Trophoblast cell (in vitro differentiated cells and primary cell): ENCODE measurements at regions not wholly inside any gene's neighbourhood (a gene's known extent, or its start where the extent isn't known, plus 50 kb on each side); places are given as distances from the start of the nearest gene placed in this dataset.

Experiments used
- DNase-seq, 2 donors: peaks; one replicate each; pipeline ENCODE4 v3.0.0-alpha.2; 2016
- H2AFZ ChIP-seq: 2 replicates; pipeline ENCODE4 v1.6.1; 2013; ENCODE audit warnings: low read length, moderate library complexity, mild to moderate bottlenecking; ENCODE audit not compliant: insufficient read depth, poor library complexity
- H2AK5ac ChIP-seq: 2 replicates; pipeline ENCODE4 v1.6.1; 2013; ENCODE audit warnings: mild to moderate bottlenecking, low read length
- H2BK120ac ChIP-seq: 2 replicates; pipeline ENCODE4 v1.6.1; 2013; ENCODE audit warnings: low read length, mild to moderate bottlenecking, moderate library complexity; ENCODE audit not compliant: insufficient read depth, poor library complexity
- H2BK12ac ChIP-seq: 2 replicates; pipeline ENCODE4 v1.6.1; 2013; ENCODE audit warnings: mild to moderate bottlenecking, low read length, moderate library complexity
- H2BK5ac ChIP-seq: 2 replicates; pipeline ENCODE4 v1.6.1; 2013; ENCODE audit warnings: low read length, low read depth, moderate library complexity, mild to moderate bottlenecking; ENCODE audit not compliant: poor library complexity
- H3K14ac ChIP-seq: 2 replicates; pipeline ENCODE4 v1.6.1; 2013; ENCODE audit warnings: mild to moderate bottlenecking, low read length
- H3K18ac ChIP-seq: 2 replicates; pipeline ENCODE4 v1.6.1; 2013; ENCODE audit warnings: mild to moderate bottlenecking, low read length
- H3K23ac ChIP-seq: 2 replicates; pipeline ENCODE4 v1.6.1; 2013; ENCODE audit warnings: low read length
- H3K27ac ChIP-seq: 2 replicates; pipeline ENCODE4 v1.5.1; 2013; ENCODE audit warnings: low read depth, mild to moderate bottlenecking, inconsistent platforms, low read length, moderate library complexity
- H3K27me3 ChIP-seq: 2 replicates; pipeline ENCODE4 v1.6.1; 2013; ENCODE audit warnings: inconsistent platforms, mild to moderate bottlenecking, low read length, moderate library complexity; ENCODE audit not compliant: insufficient read depth
- H3K36me3 ChIP-seq, 2 experiments: 1 replicate in 1 of 2; 2 replicates in 1 of 2; pipeline ENCODE4 v1.6.1; 2013; ENCODE audit warnings: low read length in 2 of 2, mild to moderate bottlenecking in 2 of 2, moderate library complexity in 1 of 2; ENCODE audit not compliant: insufficient read depth in 2 of 2, control insufficient read depth in 1 of 2
- H3K4ac ChIP-seq: 2 replicates; pipeline ENCODE4 v1.6.1; 2013; ENCODE audit warnings: low read depth, mild to moderate bottlenecking, low read length, moderate library complexity
- H3K4me1 ChIP-seq, 2 experiments: 1 replicate in 1 of 2; 2 replicates in 1 of 2; pipeline ENCODE4 v1.6.1; 2013; ENCODE audit warnings: low read length in 2 of 2, mild to moderate bottlenecking in 2 of 2, moderate library complexity in 1 of 2; ENCODE audit not compliant: insufficient read depth in 2 of 2, control insufficient read depth in 1 of 2
- H3K4me2 ChIP-seq: 2 replicates; pipeline ENCODE4 v1.6.1; 2013; ENCODE audit warnings: inconsistent platforms, mild to moderate bottlenecking, low read length, moderate library complexity
- H3K4me3 ChIP-seq: 2 replicates; pipeline ENCODE4 v1.5.1; 2013; ENCODE audit warnings: mild to moderate bottlenecking, low read depth, low read length, inconsistent platforms
- H3K79me1 ChIP-seq: one replicate; pipeline ENCODE4 v1.6.1; 2013; ENCODE audit warnings: low read length
- H3K79me2 ChIP-seq: 2 replicates; pipeline ENCODE4 v1.6.1; 2013; ENCODE audit warnings: low read length, mild to moderate bottlenecking; ENCODE audit not compliant: control insufficient read depth, insufficient read depth, poor library complexity
- H3K9ac ChIP-seq: 2 replicates; pipeline ENCODE4 v1.6.1; 2013; ENCODE audit warnings: mild to moderate bottlenecking, low read length
- H3K9me3 ChIP-seq: 2 replicates; pipeline ENCODE4 v1.6.1; 2013; ENCODE audit warnings: low read depth, mild to moderate bottlenecking, control low read depth, inconsistent platforms, low read length; ENCODE audit not compliant: insufficient read depth
- H4K12ac ChIP-seq: 2 replicates; pipeline ENCODE4 v1.6.1; 2013; ENCODE audit warnings: low read depth, mild to moderate bottlenecking, low read length, moderate library complexity
- H4K8ac ChIP-seq: 2 replicates; pipeline ENCODE4 v1.6.1; 2013; ENCODE audit warnings: low read depth, mild to moderate bottlenecking, low read length, moderate library complexity
- H4K91ac ChIP-seq: one replicate; pipeline ENCODE4 v1.6.1; 2013; ENCODE audit warnings: low read depth, mild to moderate bottlenecking, low read length, moderate library complexity
- WGBS: extraction: QIAGEN DNeasy Blood & Tissue Kit; methylation state at CpG from one replicate; pipeline ENCODE4 v1.1.7; 2013; ENCODE audit warnings: missing lambda C conversion rate; ENCODE audit not compliant: insufficient read length, insufficient coverage; ENCODE audit errors: extremely low coverage; 5-methylcytosine and 5-hydroxymethylcytosine counted together

DNA sequence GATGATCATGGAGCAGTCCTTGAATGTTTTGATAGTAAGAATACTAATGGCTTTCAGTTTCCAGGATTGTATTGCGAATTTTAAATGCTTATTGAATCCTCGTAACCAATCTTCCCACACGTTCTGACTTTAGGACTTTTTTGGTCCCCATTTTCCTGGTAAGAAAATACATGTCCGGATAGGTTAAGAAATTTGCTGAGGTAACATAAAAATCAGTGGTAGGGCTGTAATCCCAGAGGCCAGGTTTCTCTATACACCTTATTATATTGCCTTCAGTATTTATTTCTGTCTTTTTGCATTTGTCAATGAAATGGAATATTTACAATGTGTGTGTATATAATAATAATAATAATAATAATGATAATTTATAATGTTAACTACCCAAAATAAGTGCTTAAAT lies 603.2 kb downstream of the TMEM182 start:
- H4K12ac ChIP-seq = no peak overlapping the region
- no peaks in the 10 kb centered on the region for H3K4me1 ChIP-seq
- no peaks in the 10 kb centered on the region for H3K79me1 ChIP-seq
- H3K4ac ChIP-seq = no peak overlapping the region
- no peak overlapping the region for H3K27ac ChIP-seq
- H3K23ac ChIP-seq = no peak overlapping the region
- no peak overlapping the region for H2AFZ ChIP-seq
- no peak overlapping the region for H2BK5ac ChIP-seq
- H3K27me3 ChIP-seq = no peaks in the 10 kb centered on the region
- H4K91ac ChIP-seq = no peak overlapping the region
- WGBS = no CpG with 5 or more reads among the region's 4 CpGs
- H4K8ac ChIP-seq = no peak overlapping the region
- no peaks in the 10 kb centered on the region for H3K9me3 ChIP-seq
- no peak overlapping the region for H3K4me2 ChIP-seq
- no peak overlapping the region for H2AK5ac ChIP-seq
- no peak overlapping the region for H3K9ac ChIP-seq
- no peak overlapping the region for H2BK12ac ChIP-seq
- no peak for DNase-seq
- no peak overlapping the region for H2BK120ac ChIP-seq
- no peaks in the 10 kb centered on the region for H3K79me2 ChIP-seq
- H3K18ac ChIP-seq = no peak overlapping the region
- H3K4me3 ChIP-seq = no peak overlapping the region
- no peaks in the 10 kb centered on the region for H3K36me3 ChIP-seq
- no peak overlapping the region for H3K14ac ChIP-seq

DNA sequence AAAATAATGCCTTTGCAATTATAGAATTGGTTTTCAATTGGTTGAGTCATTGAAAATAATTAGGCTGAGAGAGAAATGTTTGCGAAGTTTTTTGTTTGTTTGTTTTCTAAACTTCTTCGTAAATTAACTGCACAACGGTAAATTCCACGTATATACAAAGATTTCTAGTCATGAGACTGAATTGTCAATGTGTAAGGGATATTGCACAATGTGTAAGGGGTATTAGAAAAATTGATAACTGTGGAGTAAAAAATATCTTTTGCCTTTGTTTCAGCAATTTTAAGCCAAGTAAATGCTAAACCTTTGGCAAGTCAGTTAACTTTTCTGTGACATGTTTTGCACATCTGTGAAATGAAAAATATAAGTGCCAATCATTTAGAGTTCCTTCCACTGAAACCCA lies 606.0 kb downstream of the TMEM182 start:
- Histone ChIP-seq H2BK120ac (no peak overlapping the region), H3K18ac (no peak overlapping the region), H4K8ac (no peak overlapping the region), H4K12ac (no peak overlapping the region), H3K23ac (no peak overlapping the region), H2BK5ac (no peak overlapping the region), H2BK12ac (no peak overlapping the region), H3K4me3 (no peak overlapping the region), H3K9me3 (no peaks in the 10 kb centered on the region), H2AK5ac (no peak overlapping the region), H2AFZ (no peak overlapping the region), H3K9ac (no peak overlapping the region), H3K79me2 (no peaks in the 10 kb centered on the region), H3K4me1 (no peaks in the 10 kb centered on the region), H3K4me2 (no peak overlapping the region), H3K27ac (no peak overlapping the region), H4K91ac (no peak overlapping the region), H3K79me1 (no peaks in the 10 kb centered on the region), H3K27me3 (no peaks in the 10 kb centered on the region), H3K4ac (no peak overlapping the region), H3K14ac (no peak overlapping the region), H3K36me3 (no peaks in the 10 kb centered on the region)
- no peak for DNase-seq
- WGBS = 100% methylated on average over 1 of the region's 4 CpGs

GRCh38 chr2:103383541-103383940 lies 621.7 kb downstream of the TMEM182 start:
- Histone ChIP-seq H3K4me2 (no peak overlapping the region), H3K23ac (no peak overlapping the region), H3K4ac (no peak overlapping the region)

GRCh38 chr2:103386872-103387271 lies 625.0 kb downstream of the TMEM182 start:
- DNase-seq = no peak
- Histone ChIP-seq H2AK5ac (no peak overlapping the region), H2BK120ac (no peak overlapping the region), H3K27me3 (no peaks in the 10 kb centered on the region), H3K4me1 (no peaks in the 10 kb centered on the region), H3K14ac (no peak overlapping the region), H4K91ac (no peak overlapping the region), H2BK5ac (no peak overlapping the region), H3K79me1 (no peaks in the 10 kb centered on the region), H3K23ac (no peak overlapping the region), H3K4me3 (no peak overlapping the region), H3K36me3 (no peaks in the 10 kb centered on the region), H3K9me3 (no peaks in the 10 kb centered on the region), H2AFZ (no peak overlapping the region), H4K12ac (no peak overlapping the region), H3K79me2 (no peaks in the 10 kb centered on the region), H3K27ac (no peak overlapping the region), H2BK12ac (no peak overlapping the region), H3K18ac (no peak overlapping the region), H3K4me2 (no peak overlapping the region), H3K9ac (no peak overlapping the region), H3K4ac (no peak overlapping the region), H4K8ac (no peak overlapping the region)
- no CpG with 5 or more reads among the region's 3 CpGs for WGBS

More at GRCh38 chr2:103383541-103383940, 621.7 kb downstream of the TMEM182 start:
- Histone ChIP-seq H2BK5ac (no peak overlapping the region), H3K4me3 (no peak overlapping the region), H2BK120ac (no peak overlapping the region), H3K14ac (no peak overlapping the region), H3K79me1 (no peaks in the 10 kb centered on the region), H3K4me1 (no peaks in the 10 kb centered on the region), H2AK5ac (no peak overlapping the region), H3K27me3 (no peaks in the 10 kb centered on the region), H3K9me3 (no peaks in the 10 kb centered on the region), H2AFZ (no peak overlapping the region), H3K18ac (no peak overlapping the region), H3K79me2 (no peaks in the 10 kb centered on the region), H4K12ac (no peak overlapping the region), H3K27ac (no peak overlapping the region), H4K91ac (no peak overlapping the region), H3K9ac (no peak overlapping the region), H4K8ac (no peak overlapping the region), H3K36me3 (no peaks in the 10 kb centered on the region), H2BK12ac (no peak overlapping the region)
- no CpG with 5 or more reads among the region's 3 CpGs for WGBS
- no peak for DNase-seq
